ENCODE measurements at regions not wholly inside any gene's neighbourhood (a gene's known extent, or its start where the extent isn't known, plus 50 kb on each side); places are given as distances from the start of the nearest gene placed in this dataset.
"Not testable (repeated sequence)": the region's sequence is repeated elsewhere in the genome, so short reads cannot be mapped to it uniquely, and the experiment has no call there.

DNA sequence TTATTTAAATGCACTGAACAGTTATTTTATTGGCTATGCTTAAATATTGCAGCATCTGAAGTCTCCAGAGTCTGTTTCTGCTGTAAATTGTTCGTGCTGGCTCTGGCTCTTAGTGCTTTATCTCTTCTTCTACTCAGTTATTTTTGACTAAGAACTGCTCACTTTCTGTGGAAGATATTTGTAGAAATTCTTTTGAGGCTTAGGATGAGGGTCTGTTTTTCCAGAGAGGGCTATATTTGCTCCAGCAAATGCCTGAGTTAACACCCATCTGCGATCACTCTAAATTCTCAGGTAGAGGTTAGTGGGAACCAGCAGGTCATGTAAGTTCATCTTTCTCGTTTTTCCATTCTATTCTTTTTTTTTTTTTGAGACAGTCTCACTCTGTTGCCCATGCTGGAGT is 71.1 kb downstream of the ARL6IP4 start:
- intact Hi-C loops (cut with DNase I; ENCODE audit: low total_unique reads), result no loop called here
- Histone ChIP-seq H3K4me3 (no peak overlapping the region), H3K27me3 (no peaks in the 10 kb centered on the region), H3K9me3 (no peaks in the 10 kb centered on the region), H3K4me1 (peaks cover 0 to 8% (median 0%) of the 10 kb centered on the region in 4 donors), H3K36me3 (no peaks in the 10 kb centered on the region), H3K27ac (no peak overlapping the region)
- TF ChIP-seq, protein P1, sequence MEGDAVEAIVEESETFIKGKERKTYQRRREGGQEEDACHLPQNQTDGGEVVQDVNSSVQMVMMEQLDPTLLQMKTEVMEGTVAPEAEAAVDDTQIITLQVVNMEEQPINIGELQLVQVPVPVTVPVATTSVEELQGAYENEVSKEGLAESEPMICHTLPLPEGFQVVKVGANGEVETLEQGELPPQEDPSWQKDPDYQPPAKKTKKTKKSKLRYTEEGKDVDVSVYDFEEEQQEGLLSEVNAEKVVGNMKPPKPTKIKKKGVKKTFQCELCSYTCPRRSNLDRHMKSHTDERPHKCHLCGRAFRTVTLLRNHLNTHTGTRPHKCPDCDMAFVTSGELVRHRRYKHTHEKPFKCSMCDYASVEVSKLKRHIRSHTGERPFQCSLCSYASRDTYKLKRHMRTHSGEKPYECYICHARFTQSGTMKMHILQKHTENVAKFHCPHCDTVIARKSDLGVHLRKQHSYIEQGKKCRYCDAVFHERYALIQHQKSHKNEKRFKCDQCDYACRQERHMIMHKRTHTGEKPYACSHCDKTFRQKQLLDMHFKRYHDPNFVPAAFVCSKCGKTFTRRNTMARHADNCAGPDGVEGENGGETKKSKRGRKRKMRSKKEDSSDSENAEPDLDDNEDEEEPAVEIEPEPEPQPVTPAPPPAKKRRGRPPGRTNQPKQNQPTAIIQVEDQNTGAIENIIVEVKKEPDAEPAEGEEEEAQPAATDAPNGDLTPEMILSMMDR (IDR thresholded peaks at IDR 0.05), result no peak
- DNase-seq, result no peak

DNA sequence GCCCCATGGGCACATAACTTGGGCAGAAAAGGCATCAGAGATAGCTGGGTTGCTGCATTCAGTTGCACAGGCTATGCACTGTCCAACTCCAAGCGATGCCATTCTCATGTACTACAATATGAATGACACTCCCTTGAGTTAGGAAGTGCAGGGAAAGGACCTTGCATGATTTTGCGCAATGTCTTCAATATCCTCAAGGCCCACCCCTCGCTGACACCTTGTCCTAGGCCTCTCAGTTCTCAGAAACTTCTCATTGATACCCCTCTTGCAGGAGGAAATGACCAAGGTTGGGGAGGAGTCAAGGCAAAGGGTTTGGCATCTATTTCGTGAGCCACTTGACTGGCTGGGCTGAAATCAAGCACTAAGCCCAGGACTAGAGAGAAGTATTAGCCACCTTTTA is 70.4 kb downstream of the ARL6IP4 start:
- TF ChIP-seq, protein P1 (IDR thresholded peaks at IDR 0.05), result no peak
- intact Hi-C loops (cut with DNase I; ENCODE audit: low total_unique reads), result no loop called here
- no peaks in the 10 kb centered on the region for H3K36me3 ChIP-seq
- no peaks in the 10 kb centered on the region for H3K9me3 ChIP-seq
- H3K27me3 ChIP-seq, result no peaks in the 10 kb centered on the region
- H3K27ac ChIP-seq, result no peak overlapping the region
- H3K4me1 ChIP-seq, result peaks cover 0 to 8% (median 0%) of the 10 kb centered on the region in 4 donors
- no peak overlapping the region for H3K4me3 ChIP-seq
- DNase-seq, result no peak

DNA sequence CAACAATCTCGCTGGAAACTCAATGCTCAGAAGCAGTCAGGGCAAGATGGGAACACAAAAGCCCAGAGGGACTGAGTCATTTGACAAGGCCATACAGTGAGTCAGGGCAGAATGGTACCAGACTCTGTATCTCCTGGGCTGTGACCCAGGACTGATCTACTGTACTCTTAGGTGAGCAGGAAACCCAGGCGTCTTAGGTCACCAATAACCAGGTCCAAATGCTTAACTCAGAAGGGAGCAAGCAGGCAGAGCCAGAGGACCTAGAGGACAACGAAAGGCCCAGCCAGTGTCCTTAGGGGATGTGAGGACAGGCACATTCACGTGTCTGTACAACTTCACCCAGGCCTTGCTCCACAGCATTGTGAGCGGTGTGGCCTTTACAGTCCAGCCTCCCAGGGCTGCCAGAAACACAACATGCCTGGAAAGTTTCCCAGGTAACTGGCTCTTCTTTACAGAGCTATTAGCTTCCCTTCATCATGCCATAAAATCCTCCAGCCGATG is 69.9 kb downstream of the ARL6IP4 start:
- no peak overlapping the region for H3K27ac ChIP-seq
- intact Hi-C loops (cut with DNase I; ENCODE audit: low total_unique reads), result no loop called here
- H3K4me1 ChIP-seq, result peaks cover 0 to 8% (median 0%) of the 10 kb centered on the region in 4 donors
- TF ChIP-seq, protein P1 (IDR thresholded peaks at IDR 0.05), result no peak
- no peaks in the 10 kb centered on the region for H3K9me3 ChIP-seq
- no peaks in the 10 kb centered on the region for H3K36me3 ChIP-seq
- no peak for DNase-seq
- H3K27me3 ChIP-seq, result no peaks in the 10 kb centered on the region
- no peak overlapping the region for H3K4me3 ChIP-seq

DNA sequence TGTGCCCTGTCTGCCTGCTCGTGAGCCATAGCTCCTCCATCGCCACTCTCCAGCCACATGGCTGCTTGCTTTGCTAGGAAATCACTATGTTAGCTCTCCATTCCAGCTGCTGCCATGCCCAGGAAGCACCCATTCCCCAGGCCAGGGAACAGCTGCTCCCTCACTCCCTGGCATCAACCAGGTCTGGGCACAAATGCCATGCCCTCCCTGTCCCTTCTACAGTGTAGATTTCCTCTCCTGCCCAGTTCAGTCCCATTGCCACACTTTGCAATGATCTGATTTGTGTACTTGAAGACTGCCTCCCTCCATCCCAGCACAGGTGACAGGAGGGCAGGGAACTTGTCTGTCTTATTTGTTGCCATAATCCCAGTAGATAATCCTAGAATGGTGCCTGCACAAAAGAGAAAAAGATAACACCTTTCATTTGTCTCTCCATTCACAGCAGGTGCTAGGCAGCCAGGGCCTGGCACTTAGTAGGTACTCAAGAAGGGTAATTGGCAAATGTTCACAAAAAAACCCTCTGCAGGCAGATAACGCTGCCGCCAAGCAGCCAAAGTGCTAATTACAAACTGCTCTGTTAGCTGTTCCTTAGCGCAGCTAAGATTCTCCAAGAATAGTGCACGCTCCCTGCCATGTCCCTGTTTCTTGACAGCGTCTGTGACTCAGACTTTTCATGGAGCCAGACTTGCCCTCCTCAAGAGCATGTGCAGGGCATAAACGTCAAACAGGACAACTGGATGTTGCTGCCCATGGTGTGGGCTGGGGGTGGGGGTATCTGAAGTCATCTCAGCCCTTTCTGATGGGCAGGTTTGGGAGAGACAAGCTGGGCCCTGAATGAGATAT is 69.1 kb downstream of the ARL6IP4 start:
- H3K9me3 ChIP-seq, result no peaks in the 10 kb centered on the region
- no peak for DNase-seq
- no peak overlapping the region for H3K27ac ChIP-seq
- no peak overlapping the region for H3K4me3 ChIP-seq
- H3K4me1 ChIP-seq, result peaks cover 0 to 8% (median 0%) of the 10 kb centered on the region in 4 donors
- no peaks in the 10 kb centered on the region for H3K36me3 ChIP-seq
- no peaks in the 10 kb centered on the region for H3K27me3 ChIP-seq
- TF ChIP-seq, protein P1 (IDR thresholded peaks at IDR 0.05), result no peak
- intact Hi-C loops (cut with DNase I; ENCODE audit: low total_unique reads), result no loop called here

DNA sequence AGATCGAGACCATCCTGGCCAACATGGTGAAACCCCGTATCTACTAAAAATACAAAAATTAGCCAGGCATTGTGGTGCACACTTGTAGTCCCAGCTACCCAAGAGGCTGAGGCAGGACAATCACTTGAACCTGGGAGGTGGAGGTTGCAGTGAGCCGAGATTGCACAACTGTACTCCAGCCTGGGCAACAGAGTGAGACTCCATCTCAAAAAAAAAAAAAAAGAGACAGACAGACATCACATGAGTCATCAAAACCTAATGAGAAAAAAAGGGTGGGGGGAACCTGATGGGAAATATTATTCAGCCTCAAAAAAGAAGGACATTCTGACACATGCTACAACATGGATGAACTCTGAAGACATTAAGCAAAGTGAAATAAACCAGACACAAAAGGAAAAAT is 67.4 kb downstream of the ARL6IP4 start:
- intact Hi-C loops (cut with DNase I; ENCODE audit: low total_unique reads); H3K36me3 ChIP-seq; DNase-seq; H3K27ac ChIP-seq; H3K4me3 ChIP-seq; H3K9me3 ChIP-seq; H3K27me3 ChIP-seq: not testable (repeated sequence)
- H3K4me1 ChIP-seq, result peaks cover 0 to 21% (median 12%) of the 10 kb centered on the region in 4 donors

DNA sequence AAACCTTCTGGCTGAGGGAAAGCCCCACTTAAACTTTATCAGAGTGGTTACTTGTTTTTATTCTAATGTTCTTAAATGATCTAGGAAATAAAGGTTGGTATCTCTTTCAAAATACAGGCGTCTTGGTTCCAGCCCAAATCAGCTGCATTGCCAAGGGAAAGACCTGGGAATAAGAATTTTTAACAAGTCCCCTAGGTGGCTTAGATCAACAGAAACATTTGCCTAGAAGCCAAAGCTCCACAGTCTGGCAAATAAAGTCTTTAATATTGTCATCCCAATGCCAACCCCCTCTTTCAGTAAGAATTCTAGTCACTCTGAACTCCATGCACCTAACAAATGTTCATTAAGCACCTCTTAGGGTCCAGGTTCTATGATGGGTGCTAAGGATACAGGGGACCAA is 66.8 kb downstream of the ARL6IP4 start:
- Histone ChIP-seq H3K4me3 (no peak overlapping the region), H3K9me3 (no peaks in the 10 kb centered on the region), H3K27ac (no peak overlapping the region), H3K36me3 (no peaks in the 10 kb centered on the region), H3K4me1 (peaks cover 0 to 21% (median 12%) of the 10 kb centered on the region in 4 donors), H3K27me3 (no peaks in the 10 kb centered on the region)
- no peak for DNase-seq
- TF ChIP-seq, protein P1 (IDR thresholded peaks at IDR 0.05), result no peak
- intact Hi-C loops (cut with DNase I; ENCODE audit: low total_unique reads), result no loop called here

Measured in tibial artery (tissue), 4 donors.